ENCODE measurements at regions not wholly inside any gene's neighbourhood (a gene's known extent, or its start where the extent isn't known, plus 50 kb on each side); places are given as distances from the start of the nearest gene placed in this dataset.
"Not testable (repeated sequence)": the region's sequence is repeated elsewhere in the genome, so short reads cannot be mapped to it uniquely, and the experiment has no call there.

GRCh38 chr7:54444046-54444686, 98.0 kb upstream of the VSTM2A start:
- not testable (repeated sequence) for H3K9me3 ChIP-seq (ENCODE audit: control insufficient read depth, low read length); H2AK5ac ChIP-seq (ENCODE audit: low read length, severe bottlenecking); H3K4me1 ChIP-seq (ENCODE audit: control insufficient read depth, insufficient read depth, low read depth, low read length); H3K27me3 ChIP-seq (ENCODE audit: control insufficient read depth in 1 of 2, insufficient read depth in 1 of 2, low read length in 2 of 2); H3K4me2 ChIP-seq (ENCODE audit: low read length, poor library complexity, severe bottlenecking); H3K14ac ChIP-seq (ENCODE audit: low read length in 2 of 2); H2BK120ac ChIP-seq (ENCODE audit: low read depth, low read length); H2BK15ac ChIP-seq (ENCODE audit: low read depth, poor library complexity, severe bottlenecking); H3K79me1 ChIP-seq (replicated peaks; ENCODE audit: low read length, poor library complexity, severe bottlenecking); H3K36me3 ChIP-seq (ENCODE audit: control insufficient read depth in 1 of 2, insufficient read depth in 2 of 2, low read depth in 1 of 2, low read length in 2 of 2); H3K27ac ChIP-seq (ENCODE audit: low read length, poor library complexity, severe bottlenecking); H3K9ac ChIP-seq (ENCODE audit: low read length); H3K18ac ChIP-seq (ENCODE audit: low read depth in 1 of 2, low read length in 2 of 2); H2BK5ac ChIP-seq (ENCODE audit: low read depth, low read length, poor library complexity, severe bottlenecking); H3K4ac ChIP-seq (ENCODE audit: low read depth in 1 of 2, low read length in 2 of 2); H4K8ac ChIP-seq (ENCODE audit: low read length); H2AFZ ChIP-seq (ENCODE audit: low read depth, low read length); DNase-seq; H3K4me3 ChIP-seq (ENCODE audit: insufficient read depth in 1 of 2, low read depth in 1 of 2, low read length in 2 of 2); H2BK12ac ChIP-seq (ENCODE audit: low read length in 2 of 2); H4K91ac ChIP-seq (ENCODE audit: low read length); H3K23ac ChIP-seq (ENCODE audit: low read length in 2 of 2)
- WGBS = 90% methylated on average over 34 of the region's 34 CpGs

- not testable (repeated sequence) for H3K79me1 ChIP-seq (replicated peaks; ENCODE audit: low read length, poor library complexity, severe bottlenecking); H3K18ac ChIP-seq (ENCODE audit: low read depth in 1 of 2, low read length in 2 of 2); H3K36me3 ChIP-seq (ENCODE audit: control insufficient read depth in 1 of 2, insufficient read depth in 2 of 2, low read depth in 1 of 2, low read length in 2 of 2); H2BK120ac ChIP-seq (ENCODE audit: low read depth, low read length); H3K27me3 ChIP-seq (ENCODE audit: control insufficient read depth in 1 of 2, insufficient read depth in 1 of 2, low read length in 2 of 2); DNase-seq; H4K91ac ChIP-seq (ENCODE audit: low read length); H3K4me3 ChIP-seq (ENCODE audit: insufficient read depth in 1 of 2, low read depth in 1 of 2, low read length in 2 of 2); H4K8ac ChIP-seq (ENCODE audit: low read length); H3K9ac ChIP-seq (ENCODE audit: low read length); H3K9me3 ChIP-seq (ENCODE audit: control insufficient read depth, low read length); H3K27ac ChIP-seq (ENCODE audit: low read length, poor library complexity, severe bottlenecking); H3K4me1 ChIP-seq (ENCODE audit: control insufficient read depth, insufficient read depth, low read depth, low read length); H3K4ac ChIP-seq (ENCODE audit: low read depth in 1 of 2, low read length in 2 of 2); H2BK5ac ChIP-seq (ENCODE audit: low read depth, low read length, poor library complexity, severe bottlenecking); H3K23ac ChIP-seq (ENCODE audit: low read length in 2 of 2); H3K14ac ChIP-seq (ENCODE audit: low read length in 2 of 2); H2BK12ac ChIP-seq (ENCODE audit: low read length in 2 of 2); H2BK15ac ChIP-seq (ENCODE audit: low read depth, poor library complexity, severe bottlenecking); H3K4me2 ChIP-seq (ENCODE audit: low read length, poor library complexity, severe bottlenecking); H2AFZ ChIP-seq (ENCODE audit: low read depth, low read length); H2AK5ac ChIP-seq (ENCODE audit: low read length, severe bottlenecking)
- WGBS = 55% methylated on average over 1 of the region's 1 CpG
These were observed 89.0 kb upstream of the VSTM2A start for GRCh38 chr7:54453168-54453567.

GRCh38 chr7:54454700-54455099, 87.5 kb upstream of the VSTM2A start:
- not testable (repeated sequence) for DNase-seq; H3K36me3 ChIP-seq (ENCODE audit: control insufficient read depth in 1 of 2, insufficient read depth in 2 of 2, low read depth in 1 of 2, low read length in 2 of 2); H3K9ac ChIP-seq (ENCODE audit: low read length); H3K27ac ChIP-seq (ENCODE audit: low read length, poor library complexity, severe bottlenecking); H3K4ac ChIP-seq (ENCODE audit: low read depth in 1 of 2, low read length in 2 of 2); H4K8ac ChIP-seq (ENCODE audit: low read length); H2AFZ ChIP-seq (ENCODE audit: low read depth, low read length); H3K4me2 ChIP-seq (ENCODE audit: low read length, poor library complexity, severe bottlenecking); H2BK5ac ChIP-seq (ENCODE audit: low read depth, low read length, poor library complexity, severe bottlenecking); H3K4me3 ChIP-seq (ENCODE audit: insufficient read depth in 1 of 2, low read depth in 1 of 2, low read length in 2 of 2); H3K18ac ChIP-seq (ENCODE audit: low read depth in 1 of 2, low read length in 2 of 2); H3K27me3 ChIP-seq (ENCODE audit: control insufficient read depth in 1 of 2, insufficient read depth in 1 of 2, low read length in 2 of 2); H2AK5ac ChIP-seq (ENCODE audit: low read length, severe bottlenecking); H4K91ac ChIP-seq (ENCODE audit: low read length); H3K14ac ChIP-seq (ENCODE audit: low read length in 2 of 2); H2BK12ac ChIP-seq (ENCODE audit: low read length in 2 of 2); H3K79me1 ChIP-seq (replicated peaks; ENCODE audit: low read length, poor library complexity, severe bottlenecking); H2BK120ac ChIP-seq (ENCODE audit: low read depth, low read length); H3K4me1 ChIP-seq (ENCODE audit: control insufficient read depth, insufficient read depth, low read depth, low read length); H2BK15ac ChIP-seq (ENCODE audit: low read depth, poor library complexity, severe bottlenecking); H3K23ac ChIP-seq (ENCODE audit: low read length in 2 of 2)
- 61% methylated on average over 6 of the region's 6 CpGs for WGBS
- peaks cover 11% of the 10 kb centered on the region for H3K9me3 ChIP-seq (ENCODE audit: control insufficient read depth, low read length)

- no peak for DNase-seq
- H3K23ac ChIP-seq (ENCODE audit: low read length in 2 of 2) = no peak overlapping the region
- H3K4me2 ChIP-seq (ENCODE audit: low read length, poor library complexity, severe bottlenecking) = no peak overlapping the region
- H3K4me1 ChIP-seq (ENCODE audit: control insufficient read depth, insufficient read depth, low read depth, low read length) = no peaks in the 10 kb centered on the region
- H3K79me1 ChIP-seq (replicated peaks; ENCODE audit: low read length, poor library complexity, severe bottlenecking) = no peaks in the 10 kb centered on the region
- H3K36me3 ChIP-seq (ENCODE audit: control insufficient read depth in 1 of 2, insufficient read depth in 2 of 2, low read depth in 1 of 2, low read length in 2 of 2) = no peaks in the 10 kb centered on the region
- H2BK120ac ChIP-seq (ENCODE audit: low read depth, low read length) = no peak overlapping the region
- H2AFZ ChIP-seq (ENCODE audit: low read depth, low read length) = no peak overlapping the region
- H3K27ac ChIP-seq (ENCODE audit: low read length, poor library complexity, severe bottlenecking) = no peak overlapping the region
- no peak overlapping the region for H4K8ac ChIP-seq (ENCODE audit: low read length)
- H3K4ac ChIP-seq (ENCODE audit: low read depth in 1 of 2, low read length in 2 of 2) = no peak overlapping the region
- no peak overlapping the region for H3K4me3 ChIP-seq (ENCODE audit: insufficient read depth in 1 of 2, low read depth in 1 of 2, low read length in 2 of 2)
- no peak overlapping the region for H2BK15ac ChIP-seq (ENCODE audit: low read depth, poor library complexity, severe bottlenecking)
- H4K91ac ChIP-seq (ENCODE audit: low read length) = no peak overlapping the region
- no peak overlapping the region for H2BK12ac ChIP-seq (ENCODE audit: low read length in 2 of 2)
- no peak overlapping the region for H2BK5ac ChIP-seq (ENCODE audit: low read depth, low read length, poor library complexity, severe bottlenecking)
- no peak overlapping the region for H2AK5ac ChIP-seq (ENCODE audit: low read length, severe bottlenecking)
- H3K9me3 ChIP-seq (ENCODE audit: control insufficient read depth, low read length) = peaks cover 14% of the 10 kb centered on the region
- no peaks in the 10 kb centered on the region for H3K27me3 ChIP-seq (ENCODE audit: control insufficient read depth in 1 of 2, insufficient read depth in 1 of 2, low read length in 2 of 2)
- H3K14ac ChIP-seq (ENCODE audit: low read length in 2 of 2) = no peak overlapping the region
- no peak overlapping the region for H3K18ac ChIP-seq (ENCODE audit: low read depth in 1 of 2, low read length in 2 of 2)
- no peak overlapping the region for H3K9ac ChIP-seq (ENCODE audit: low read length)
These were observed 77.1 kb upstream of the VSTM2A start for GRCh38 chr7:54465095-54465494.

All from mesenchymal stem cell (in vitro differentiated cells and primary cell).